CD14-positive monocyte (primary cell): ENCODE measurements at regions not wholly inside any gene's neighbourhood (a gene's known extent, or its start where the extent isn't known, plus 50 kb on each side); places are given as distances from the start of the nearest gene placed in this dataset.

Experiments
- DNase-seq, 3 donors: peaks; one replicate each; pipeline ENCODE4 v3.0.0-alpha.2; 2011 to 2022
- H2AFZ ChIP-seq: 2 replicates; pipeline ENCODE4 v1.6.0; 2012; ENCODE audit warnings: mild to moderate bottlenecking, low read depth, low read length, inconsistent platforms; ENCODE audit not compliant: insufficient read depth, poor library complexity, severe bottlenecking
- H3K27ac ChIP-seq, 2 donors: 1 replicate in 1 of 2; 2 replicates in 1 of 2; pipeline ENCODE4 v1.5.1; 2012 to 2013; ENCODE audit warnings: low read length in 2 of 2, control low read depth in 1 of 2, inconsistent platforms in 1 of 2, low read depth in 1 of 2, mild to moderate bottlenecking in 1 of 2
- H3K27me3 ChIP-seq, 2 donors: one replicate each; pipeline versions ENCODE4 v1.6.0 to v1.6.1; 2011 to 2013; ENCODE audit warnings: low read length in 2 of 2; ENCODE audit not compliant: control insufficient read depth in 2 of 2, insufficient read depth in 2 of 2
- H3K36me3 ChIP-seq, 2 donors: replicated peaks in 1 of 2; 1 replicate in 1 of 2; 2 replicates in 1 of 2; pipeline versions ENCODE4 v1.5.1 to v1.6.1; 2012 to 2013; ENCODE audit warnings: low read length in 2 of 2, control low read depth in 1 of 2, inconsistent platforms in 1 of 2, mild to moderate bottlenecking in 1 of 2; ENCODE audit not compliant: insufficient read depth in 2 of 2, control insufficient read depth in 1 of 2
- H3K4me1 ChIP-seq, 2 donors: 1 replicate in 1 of 2; 2 replicates in 1 of 2; pipeline versions ENCODE4 v1.5.1 to v1.6.1; 2012 to 2013; ENCODE audit warnings: low read length in 2 of 2, control low read depth in 1 of 2, inconsistent platforms in 1 of 2, mild to moderate bottlenecking in 1 of 2, moderate library complexity in 1 of 2; ENCODE audit not compliant: insufficient read depth in 2 of 2, control insufficient read depth in 1 of 2
- H3K4me2 ChIP-seq: replicated peaks from 2 replicates; pipeline ENCODE3; 2012; ENCODE audit warnings: low read length, moderate library complexity, mild to moderate bottlenecking; ENCODE audit not compliant: poor library complexity, severe bottlenecking; ENCODE audit errors: extremely low read depth
- H3K4me3 ChIP-seq, 3 experiments: fragments of 200-600 bp in 1 of 3; sonication (generic) in 1 of 3; replicated peaks in 1 of 3; 1 replicate in 2 of 3; 2 replicates in 1 of 3; pipeline ENCODE4 v1.5.1; 2011 to 2013; ENCODE audit warnings: low read length in 3 of 3, mild to moderate bottlenecking in 3 of 3, control low read depth in 2 of 3, low read depth in 2 of 3, inconsistent platforms in 1 of 3, moderate library complexity in 1 of 3
- H3K79me2 ChIP-seq: 2 replicates; pipeline ENCODE4 v1.6.0; 2012; ENCODE audit warnings: mild to moderate bottlenecking, control low read depth, inconsistent platforms, low read length, moderate library complexity; ENCODE audit not compliant: insufficient read depth
- H3K9ac ChIP-seq: 2 replicates; pipeline ENCODE4 v1.6.0; 2017; ENCODE audit warnings: low read length, mild to moderate bottlenecking; ENCODE audit not compliant: insufficient read depth, poor library complexity, severe bottlenecking
- H3K9me3 ChIP-seq, 2 donors: replicated peaks in 1 of 2; 1 replicate in 1 of 2; 2 replicates in 1 of 2; pipeline versions ENCODE4 v1.5.1 to v1.6.1; 2012 to 2013; ENCODE audit warnings: low read length in 2 of 2, control low read depth in 1 of 2; ENCODE audit not compliant: control insufficient read depth in 1 of 2, insufficient read depth in 1 of 2
- H4K20me1 ChIP-seq: 2 replicates; pipeline ENCODE4 v1.6.0; 2012; ENCODE audit warnings: mild to moderate bottlenecking, low read length, control low read depth, moderate library complexity; ENCODE audit not compliant: insufficient read depth
- H3K27ac Mint-ChIP-seq, 7 donors: one replicate each; pipeline ENCODE4 v1.8.0; 2020; ENCODE audit warnings: mild to moderate bottlenecking in 7 of 7, mixed read lengths in 7 of 7, moderate library complexity in 6 of 7, inconsistent platforms in 2 of 7
- H3K27me3 Mint-ChIP-seq, 3 donors: one replicate each; pipeline ENCODE4 v1.8.0; 2021 to 2022; ENCODE audit warnings: low read depth in 3 of 3, mild to moderate bottlenecking in 3 of 3, mixed read lengths in 3 of 3, moderate library complexity in 3 of 3, inconsistent platforms in 1 of 3
- H3K36me3 Mint-ChIP-seq, 2 donors: one replicate each; pipeline ENCODE4 v1.8.0; 2020; ENCODE audit warnings: mixed read lengths in 2 of 2, inconsistent platforms in 1 of 2, mild to moderate bottlenecking in 1 of 2
- H3K4me1 Mint-ChIP-seq: one replicate; pipeline ENCODE4 v1.8.0; 2020; ENCODE audit warnings: mild to moderate bottlenecking, mixed read lengths
- H3K4me3 Mint-ChIP-seq, 2 donors: one replicate each; pipeline ENCODE4 v1.8.0; 2020; ENCODE audit warnings: mild to moderate bottlenecking in 2 of 2, mixed read lengths in 2 of 2, moderate library complexity in 1 of 2
- H3K9me3 Mint-ChIP-seq, 7 donors: one replicate each; pipeline ENCODE4 v1.8.0; 2020 to 2022; ENCODE audit warnings: mixed read lengths in 7 of 7, mild to moderate bottlenecking in 6 of 7, moderate library complexity in 6 of 7, inconsistent platforms in 2 of 7
- WGBS: methylation state at CpG from one replicate; pipeline ENCODE4 v1.1.5; 2013; ENCODE audit warnings: missing lambda C conversion rate; ENCODE audit not compliant: insufficient coverage; 5-methylcytosine and 5-hydroxymethylcytosine counted together
- intact Hi-C, 2 donors: fragments of 100-400 bp; cut with micrococcal nuclease; formaldehyde crosslinking; loops; one replicate each; pipeline versions ENCODE4 v1.15.0 to v1.15.1; 2023
- TF ChIP-seq, protein P1 (sequence below): fragments of 200-600 bp; IDR thresholded peaks from one replicate; pipeline ENCODE4 v1.8.0; 2022; ENCODE audit warnings: antibody characterized with exemption, mild to moderate bottlenecking

GRCh38 chr6:12348530-12349511 is 58.7 kb downstream of the EDN1 start:
- H3K4me3 Mint-ChIP-seq: no peak overlapping the region
- Histone ChIP-seq H3K79me2 (no peaks in the 10 kb centered on the region), H3K9me3 (peaks cover 11 to 15% of the 10 kb centered on the region in 2 donors), H4K20me1 (no peaks in the 10 kb centered on the region), H3K36me3 (no peaks in the 10 kb centered on the region), H2AFZ (no peak overlapping the region), H3K27me3 (no peaks in the 10 kb centered on the region), H3K27ac (no peak overlapping the region), H3K4me3 (no peak overlapping the region), H3K9ac (no peak overlapping the region), H3K4me2 (no peak overlapping the region), H3K4me1 (peaks cover under 1% of the 10 kb centered on the region in 2 donors)
- WGBS: 100% methylated on average over 2 of the region's 6 CpGs
- peaks cover 6% of the 10 kb centered on the region for H3K4me1 Mint-ChIP-seq
- intact Hi-C loops: no loop called here
- no peak for DNase-seq
- peaks cover 0 to 2% of the 10 kb centered on the region in 2 donors for H3K36me3 Mint-ChIP-seq
- TF ChIP-seq, protein P1, sequence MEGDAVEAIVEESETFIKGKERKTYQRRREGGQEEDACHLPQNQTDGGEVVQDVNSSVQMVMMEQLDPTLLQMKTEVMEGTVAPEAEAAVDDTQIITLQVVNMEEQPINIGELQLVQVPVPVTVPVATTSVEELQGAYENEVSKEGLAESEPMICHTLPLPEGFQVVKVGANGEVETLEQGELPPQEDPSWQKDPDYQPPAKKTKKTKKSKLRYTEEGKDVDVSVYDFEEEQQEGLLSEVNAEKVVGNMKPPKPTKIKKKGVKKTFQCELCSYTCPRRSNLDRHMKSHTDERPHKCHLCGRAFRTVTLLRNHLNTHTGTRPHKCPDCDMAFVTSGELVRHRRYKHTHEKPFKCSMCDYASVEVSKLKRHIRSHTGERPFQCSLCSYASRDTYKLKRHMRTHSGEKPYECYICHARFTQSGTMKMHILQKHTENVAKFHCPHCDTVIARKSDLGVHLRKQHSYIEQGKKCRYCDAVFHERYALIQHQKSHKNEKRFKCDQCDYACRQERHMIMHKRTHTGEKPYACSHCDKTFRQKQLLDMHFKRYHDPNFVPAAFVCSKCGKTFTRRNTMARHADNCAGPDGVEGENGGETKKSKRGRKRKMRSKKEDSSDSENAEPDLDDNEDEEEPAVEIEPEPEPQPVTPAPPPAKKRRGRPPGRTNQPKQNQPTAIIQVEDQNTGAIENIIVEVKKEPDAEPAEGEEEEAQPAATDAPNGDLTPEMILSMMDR: no peak
- H3K27ac Mint-ChIP-seq: no peak overlapping the region
- H3K27me3 Mint-ChIP-seq: peaks cover 3 to 4% (median 4%) of the 10 kb centered on the region in 3 donors
- peaks cover 11 to 30% (median 20%) of the 10 kb centered on the region in 7 donors for H3K9me3 Mint-ChIP-seq

DNA sequence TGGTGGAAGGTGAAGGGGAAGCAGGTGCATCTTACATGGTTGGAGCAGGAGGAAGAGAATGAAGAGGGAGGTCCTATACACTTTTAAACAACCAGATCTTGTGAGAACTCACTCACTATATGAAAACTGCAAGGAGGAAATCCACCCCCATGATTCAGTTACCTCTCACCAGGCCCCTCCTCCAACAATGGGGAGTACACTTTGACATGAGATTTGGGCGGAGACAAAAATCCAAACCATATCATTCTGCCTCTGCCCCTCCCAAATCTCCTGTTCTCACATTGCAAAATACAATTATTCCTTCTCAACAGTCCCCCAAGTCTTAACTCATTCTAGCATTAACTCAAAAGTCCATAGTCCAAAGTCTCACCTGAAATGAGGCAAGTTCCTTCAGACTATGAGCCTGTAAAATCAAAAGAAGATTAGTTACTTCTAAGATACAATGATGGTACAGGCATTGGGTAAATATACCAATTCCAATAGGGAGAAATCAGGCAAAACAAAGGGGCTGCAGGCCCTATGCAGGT is 60.5 kb downstream of the EDN1 start:
- no peak for DNase-seq
- Histone ChIP-seq H3K27ac (no peak overlapping the region), H4K20me1 (no peaks in the 10 kb centered on the region), H3K4me1 (no peaks in the 10 kb centered on the region), H3K79me2 (no peaks in the 10 kb centered on the region), H3K9ac (no peak overlapping the region), H3K27me3 (peaks cover 1 to 4% of the 10 kb centered on the region in 2 donors), H3K4me3 (no peak overlapping the region), H3K36me3 (no peaks in the 10 kb centered on the region), H3K9me3 (peaks cover 11 to 15% of the 10 kb centered on the region in 2 donors), H3K4me2 (no peak overlapping the region), H2AFZ (no peak overlapping the region)
- TF ChIP-seq, protein P1: no peak
- no peak overlapping the region for H3K27ac Mint-ChIP-seq
- H3K36me3 Mint-ChIP-seq: peaks cover 0 to 2% of the 10 kb centered on the region in 2 donors
- no peak overlapping the region for H3K4me3 Mint-ChIP-seq
- peaks cover 11 to 30% (median 20%) of the 10 kb centered on the region in 7 donors for H3K9me3 Mint-ChIP-seq
- intact Hi-C loops: loop anchor here in 1 of 2 donors (10.0 kb wide), 1 partner anchor 146 kb away; no protein-coding TSS in a partner anchor
- peaks cover 0 to 6% (median 5%) of the 10 kb centered on the region in 3 donors for H3K27me3 Mint-ChIP-seq
- peaks cover 3% of the 10 kb centered on the region for H3K4me1 Mint-ChIP-seq
- WGBS: 100% methylated on average over 1 of the region's 1 CpG
